Smooth muscle cell (in vitro differentiated cells): ENCODE measurements at regions not wholly inside any gene's neighbourhood (a gene's known extent, or its start where the extent isn't known, plus 50 kb on each side); places are given as distances from the start of the nearest gene placed in this dataset.

ENCODE experiments used
- DNase-seq: peaks from one replicate; lab custom pipeline; 2025; ENCODE audit not compliant: unreplicated experiment; lab: John Stamatoyannopoulos, UW
- H2AFZ ChIP-seq: fragments of 200-600 bp; sonication (generic); 2 replicates; pipeline ENCODE4 v1.6.0; 2016; ENCODE audit warnings: antibody characterized with exemption, low read depth, mild to moderate bottlenecking
- H3F3A ChIP-seq: fragments of 200-600 bp; sonication (generic); 2 replicates; pipeline ENCODE4 v1.6.0; 2017; ENCODE audit warnings: antibody characterized with exemption, low read depth
- H3K27ac ChIP-seq: fragments of 200-600 bp; sonication (generic); 2 replicates; pipeline ENCODE4 v1.5.1; 2016; ENCODE audit warnings: low read depth, mild to moderate bottlenecking
- H3K27me3 ChIP-seq: fragments of 200-600 bp; sonication (generic); 2 replicates; pipeline ENCODE4 v1.6.1; 2016; ENCODE audit warnings: low read depth, mild to moderate bottlenecking
- H3K36me3 ChIP-seq: fragments of 200-600 bp; sonication (generic); 2 replicates; pipeline ENCODE4 v1.5.1; 2016; ENCODE audit warnings: low read depth
- H3K4me1 ChIP-seq: fragments of 200-600 bp; sonication (generic); 2 replicates; pipeline ENCODE4 v1.5.1; 2016; ENCODE audit warnings: low read depth
- H3K4me2 ChIP-seq: fragments of 200-600 bp; sonication (generic); 2 replicates; pipeline ENCODE4 v1.6.0; 2016; ENCODE audit warnings: mild to moderate bottlenecking
- H3K4me3 ChIP-seq: fragments of 200-600 bp; sonication (generic); 2 replicates; pipeline ENCODE4 v1.5.1; 2016; ENCODE audit warnings: mild to moderate bottlenecking
- H3K79me2 ChIP-seq: fragments of 200-600 bp; sonication (generic); 2 replicates; pipeline ENCODE4 v1.6.0; 2016; ENCODE audit warnings: low read depth, mild to moderate bottlenecking
- H3K9ac ChIP-seq: fragments of 200-600 bp; sonication (generic); 2 replicates; pipeline ENCODE4 v1.6.0; 2016; ENCODE audit warnings: low read depth
- H3K9me3 ChIP-seq: fragments of 200-600 bp; sonication (generic); replicated peaks from 2 replicates; pipeline ENCODE4 v1.5.1; 2016; ENCODE audit warnings: low read depth
- H4K20me1 ChIP-seq: fragments of 200-600 bp; sonication (generic); 2 replicates; pipeline ENCODE4 v1.6.0; 2016; ENCODE audit warnings: low read depth
- CTCF ChIP-seq: fragments of 200-600 bp; sonication (generic); IDR thresholded peaks from 2 replicates; pipeline ENCODE4 v1.5.1; 2017; ENCODE audit warnings: borderline replicate concordance, mild to moderate bottlenecking, antibody characterized with exemption; ENCODE audit not compliant: insufficient read depth, poor library complexity, severe bottlenecking
- WGBS: methylation state at CpG from one replicate; pipeline ENCODE4 v1.1.7; 2016; ENCODE audit warnings: low lambda C conversion rate; 5-methylcytosine and 5-hydroxymethylcytosine counted together

GRCh38 chr15:37481126-37481525, 380.8 kb upstream of the MEIS2 start:
- no peak for TF ChIP-seq CTCF

GRCh38 chr15:37483779-37484178, 383.4 kb upstream of the MEIS2 start:
- WGBS: 92% methylated on average over 6 of the region's 6 CpGs
- DNase-seq: no peak
- Histone ChIP-seq H3K4me2 (no peak overlapping the region), H3K4me3 (no peak overlapping the region), H4K20me1 (no peaks in the 10 kb centered on the region), H3K9ac (no peak overlapping the region), H3K9me3 (no peaks in the 10 kb centered on the region), H3F3A (no peaks in the 10 kb centered on the region), H2AFZ (no peak overlapping the region), H3K27me3 (no peaks in the 10 kb centered on the region), H3K27ac (no peak overlapping the region), H3K79me2 (no peaks in the 10 kb centered on the region), H3K36me3 (no peaks in the 10 kb centered on the region), H3K4me1 (no peaks in the 10 kb centered on the region)
- no peak for TF ChIP-seq CTCF

More at GRCh38 chr15:37481126-37481525, 380.8 kb upstream of the MEIS2 start:
- no peak overlapping the region for H3K27ac ChIP-seq
- no peaks in the 10 kb centered on the region for H3K79me2 ChIP-seq
- no peaks in the 10 kb centered on the region for H3K27me3 ChIP-seq
- 79% methylated on average over 1 of the region's 1 CpG for WGBS
- no peaks in the 10 kb centered on the region for H3F3A ChIP-seq
- no peaks in the 10 kb centered on the region for H4K20me1 ChIP-seq
- H3K4me3 ChIP-seq: no peak overlapping the region
- no peaks in the 10 kb centered on the region for H3K36me3 ChIP-seq
- H2AFZ ChIP-seq: no peak overlapping the region
- no peaks in the 10 kb centered on the region for H3K4me1 ChIP-seq
- H3K9me3 ChIP-seq: no peaks in the 10 kb centered on the region
- H3K9ac ChIP-seq: no peak overlapping the region
- H3K4me2 ChIP-seq: no peak overlapping the region
- no peak for DNase-seq

DNA sequence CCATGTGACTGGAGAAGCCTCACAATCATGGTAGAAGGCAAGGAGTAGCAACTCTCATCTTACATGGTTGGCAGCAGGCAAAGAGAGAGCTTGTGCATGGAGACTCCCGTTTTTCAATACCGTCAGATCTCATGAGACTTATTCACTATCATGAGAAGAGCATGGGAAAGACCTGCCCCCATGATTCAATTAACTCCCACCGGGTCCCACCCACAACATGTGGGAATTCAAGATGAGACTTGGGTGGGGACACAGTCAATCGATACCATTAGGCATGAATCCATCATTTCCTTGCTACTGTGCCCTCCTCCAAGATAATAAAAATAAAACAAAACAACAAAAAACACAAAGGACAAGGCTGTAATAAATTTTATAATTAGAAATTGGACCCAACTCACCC, 384.7 kb upstream of the MEIS2 start:
- WGBS: 94% methylated on average over 4 of the region's 4 CpGs
- no peak for DNase-seq
- no peaks in the 10 kb centered on the region for H3K9me3 ChIP-seq

More for the DNA sequence above, 384.7 kb upstream of the MEIS2 start:
- no peaks in the 10 kb centered on the region for H3K79me2 ChIP-seq
- no peak overlapping the region for H3K27ac ChIP-seq
- no peak overlapping the region for H3K4me2 ChIP-seq
- H3F3A ChIP-seq: no peaks in the 10 kb centered on the region
- no peak overlapping the region for H3K9ac ChIP-seq
- H4K20me1 ChIP-seq: no peaks in the 10 kb centered on the region
- TF ChIP-seq CTCF: no peak
- no peaks in the 10 kb centered on the region for H3K4me1 ChIP-seq
- H3K27me3 ChIP-seq: no peaks in the 10 kb centered on the region
- H2AFZ ChIP-seq: no peak overlapping the region
- no peak overlapping the region for H3K4me3 ChIP-seq
- no peaks in the 10 kb centered on the region for H3K36me3 ChIP-seq
